Peyer's patch (tissue), 4 donors: ENCODE measurements at regions not wholly inside any gene's neighbourhood (a gene's known extent, or its start where the extent isn't known, plus 50 kb on each side); places are given as distances from the start of the nearest gene placed in this dataset.
A peak's percentile ranks its signal among the peaks of the same experiment; 100 is the strongest.

Experiments used
- DNase-seq, 3 donors: peaks; one replicate each; pipeline ENCODE4 v3.0.0-alpha.2; 2017 to 2019
- H3K27ac ChIP-seq, 4 donors: fragments of 200-600 bp; sonication (generic); one replicate each; pipeline ENCODE4 v1.5.1; 2016 to 2019
- H3K27me3 ChIP-seq, 2 donors: fragments of 200-600 bp; sonication (generic); one replicate each; pipeline ENCODE4 v1.5.1; 2019
- H3K36me3 ChIP-seq, 3 donors: fragments of 200-600 bp; sonication (generic); one replicate each; pipeline ENCODE4 v1.5.1; 2016 to 2019
- H3K4me1 ChIP-seq, 4 donors: fragments of 200-600 bp; sonication (generic); one replicate each; pipeline ENCODE4 v1.5.1; 2016 to 2019
- H3K4me3 ChIP-seq, 4 donors: fragments of 200-600 bp; sonication (generic); 1 replicate in 3 of 4; 2 replicates in 1 of 4; pipeline ENCODE4 v1.5.1; 2016 to 2019; ENCODE audit warnings: mild to moderate bottlenecking in 1 of 4
- H3K9me3 ChIP-seq, 4 donors: fragments of 200-600 bp; sonication (generic); one replicate each; pipeline ENCODE4 v1.5.1; 2016 to 2019; ENCODE audit warnings: mild to moderate bottlenecking in 1 of 4
- CTCF ChIP-seq, 6 experiments: fragments of 450-650 bp in 4 of 6; fragments of 200-600 bp in 2 of 6; sonication (generic) in 1 of 6; IDR thresholded peaks; one replicate each; pipeline ENCODE4 v1.5.1; 2017 to 2019; ENCODE audit warnings: antibody characterized with exemption in 6 of 6, mild to moderate bottlenecking in 3 of 6, moderate library complexity in 1 of 6
- POLR2A ChIP-seq, 2 donors: fragments of 450-650 bp; IDR thresholded peaks; one replicate each; pipeline ENCODE4 v1.5.1; 2017; ENCODE audit warnings: antibody characterized with exemption in 2 of 2, mild to moderate bottlenecking in 2 of 2, moderate library complexity in 2 of 2

GRCh38 chr6:87829622-87830121 is 127.6 kb upstream of the AKIRIN2 start:
- TF ChIP-seq CTCF (IDR thresholded peaks at IDR 0.05): no peak
- no peak for TF ChIP-seq POLR2A (IDR thresholded peaks at IDR 0.05)
- H3K27ac ChIP-seq: no peak overlapping the region
- DNase-seq: no peak
- peaks cover 0 to 22% (median 0%) of the 10 kb centered on the region in 4 donors for H3K4me1 ChIP-seq
- no peak overlapping the region for H3K4me3 ChIP-seq
- no peaks in the 10 kb centered on the region for H3K9me3 ChIP-seq
- no peaks in the 10 kb centered on the region for H3K36me3 ChIP-seq
- H3K27me3 ChIP-seq: no peaks in the 10 kb centered on the region

GRCh38 chr6:87828044-87828443 is 126.0 kb upstream of the AKIRIN2 start:
- TF ChIP-seq CTCF (IDR thresholded peaks at IDR 0.05): no peak
- TF ChIP-seq POLR2A (IDR thresholded peaks at IDR 0.05): no peak
- Histone ChIP-seq H3K4me1 (peaks cover 0 to 22% (median 0%) of the 10 kb centered on the region in 4 donors), H3K4me3 (no peak overlapping the region), H3K36me3 (no peaks in the 10 kb centered on the region), H3K9me3 (no peaks in the 10 kb centered on the region), H3K27me3 (no peaks in the 10 kb centered on the region), H3K27ac (no peak overlapping the region)
- no peak for DNase-seq

GRCh38 chr6:87827346-87827745 is 125.3 kb upstream of the AKIRIN2 start:
- H3K4me1 ChIP-seq: peaks cover 0 to 22% (median 0%) of the 10 kb centered on the region in 4 donors
- H3K27ac ChIP-seq: no peak overlapping the region
- no peak for DNase-seq
- H3K27me3 ChIP-seq: no peaks in the 10 kb centered on the region
- TF ChIP-seq CTCF (IDR thresholded peaks at IDR 0.05) (no peak), POLR2A (IDR thresholded peaks at IDR 0.05) (no peak)
- no peak overlapping the region for H3K4me3 ChIP-seq
- H3K9me3 ChIP-seq: no peaks in the 10 kb centered on the region
- H3K36me3 ChIP-seq: no peaks in the 10 kb centered on the region

- no peak overlapping the region for H3K27ac ChIP-seq
- peaks cover 0 to 19% (median 0%) of the 10 kb centered on the region in 4 donors for H3K4me1 ChIP-seq
- no peaks in the 10 kb centered on the region for H3K9me3 ChIP-seq
- H3K27me3 ChIP-seq: no peaks in the 10 kb centered on the region
- DNase-seq: no peak
- no peak overlapping the region for H3K4me3 ChIP-seq
- no peak for TF ChIP-seq CTCF (IDR thresholded peaks at IDR 0.05)
- no peak for TF ChIP-seq POLR2A (IDR thresholded peaks at IDR 0.05)
- H3K36me3 ChIP-seq: no peaks in the 10 kb centered on the region
Observed at GRCh38 chr6:87826424-87826823, 124.4 kb upstream of the AKIRIN2 start.

- DNase-seq: no peak
- H3K27me3 ChIP-seq: no peaks in the 10 kb centered on the region
- H3K27ac ChIP-seq: peak overlapping the region in 2 of 4 donors; percentile 3 to 36
- H3K9me3 ChIP-seq: no peaks in the 10 kb centered on the region
- peaks cover 0 to 13% (median 0%) of the 10 kb centered on the region in 4 donors for H3K4me1 ChIP-seq
- H3K4me3 ChIP-seq: no peak overlapping the region
- TF ChIP-seq CTCF (IDR thresholded peaks at IDR 0.05): no peak
- TF ChIP-seq POLR2A (IDR thresholded peaks at IDR 0.05): no peak
- no peaks in the 10 kb centered on the region for H3K36me3 ChIP-seq
Observed at GRCh38 chr6:87825821-87826221, 123.8 kb upstream of the AKIRIN2 start.
